HepG2 (cell line): ENCODE measurements at regions not wholly inside any gene's neighbourhood (a gene's known extent, or its start where the extent isn't known, plus 50 kb on each side); places are given as distances from the start of the nearest gene placed in this dataset.
A peak's percentile ranks its signal among the peaks of the same experiment; 100 is the strongest.

Experiments
- ATAC-seq: fragments of 200-7000 bp; cut with Tn5 transposase; 3 replicates; pipeline ENCODE4 v1.9.1; 2020; ENCODE audit warnings: mild to moderate bottlenecking, moderate library complexity
- BruUV-seq: library from RNA; stranded (reverse); fragments of 400-500 nt; replicated peaks from 2 replicates; lab custom pipeline; 2021; lab: Mats Ljungman, UMichigan
- CTCF ChIA-PET: fragments of 300-600 bp; formaldehyde crosslinking; extraction: SDS; loops from one replicate; lab custom pipeline; 2021; ENCODE audit warnings: low total read pairs, inconsistent platforms, low intra/inter-chr PET ratio; lab: Yijun Ruan, JAX
- POLR2A ChIA-PET: fragments of 350-600 bp; sonication (Branson Sonifier 250); formaldehyde crosslinking; loops from one replicate; lab custom pipeline; 2020; ENCODE audit warnings: antibody characterized with exemption, inconsistent platforms; lab: Yijun Ruan, JAX
- DNase-seq: peaks from one replicate; pipeline ENCODE4 v3.0.0-alpha.2; 2015; ENCODE audit warnings: low spot score
- FAIRE-seq: peaks from 3 replicates; lab custom pipeline; 2011; peaks lifted over from hg19 to GRCh38; lab: Jason Lieb, UNC
- H2AFZ ChIP-seq: one replicate; pipeline ENCODE4 v1.6.1; 2011; ENCODE audit warnings: low read length, inconsistent platforms
- H3K27ac ChIP-seq: fragments of 300-600 bp; 3 replicates; pipeline ENCODE4 v1.8.0; 2011; ENCODE audit warnings: mixed run types, mild to moderate bottlenecking, mixed read lengths, low read length, inconsistent platforms; ENCODE audit not compliant: insufficient read depth; ENCODE audit errors: extremely low read length
- H3K27me3 ChIP-seq, 2 experiments: fragments of 200-600 bp in 1 of 2; 2 replicates in 1 of 2; 3 replicates in 1 of 2; pipeline versions ENCODE4 v1.6.0 to v1.8.0; 2011; ENCODE audit warnings: low read length in 2 of 2, mild to moderate bottlenecking in 2 of 2, moderate library complexity in 2 of 2, inconsistent platforms in 1 of 2; ENCODE audit not compliant: insufficient read depth in 2 of 2, control insufficient read depth in 1 of 2
- H3K36me3 ChIP-seq, 2 experiments: fragments of 200-600 bp in 1 of 2; replicated peaks in 1 of 2; 2 replicates in 1 of 2; 3 replicates in 1 of 2; pipeline versions ENCODE4 v1.5.1 to v1.8.0; 2011; ENCODE audit warnings: low read length in 2 of 2, inconsistent platforms in 1 of 2; ENCODE audit not compliant: insufficient read depth in 2 of 2, control insufficient read depth in 1 of 2
- H3K4me1 ChIP-seq: 2 replicates; pipeline ENCODE4 v1.5.1; 2012; ENCODE audit warnings: low read length, inconsistent platforms; ENCODE audit not compliant: insufficient read depth
- H3K4me2 ChIP-seq: 2 replicates; pipeline ENCODE4 v1.6.0; 2011; ENCODE audit warnings: low read depth, low read length, inconsistent platforms
- H3K4me3 ChIP-seq, 3 experiments: fragments of 200-600 bp in 1 of 3; sonication (generic), shearing (Covaris generic) in 1 of 3; replicated peaks in 1 of 3; 2 replicates each; pipeline ENCODE4 v1.5.1; 2011 to 2016; ENCODE audit warnings: low read length in 3 of 3, inconsistent platforms in 2 of 3, low read depth in 2 of 3, mild to moderate bottlenecking in 2 of 3, control low read depth in 1 of 3, mixed read lengths in 1 of 3; ENCODE audit not compliant: insufficient read depth in 1 of 3
- H3K79me2 ChIP-seq: one replicate; pipeline ENCODE4 v1.6.1; 2011; ENCODE audit warnings: low read length, inconsistent platforms; ENCODE audit not compliant: insufficient read depth
- H3K9ac ChIP-seq: 2 replicates; pipeline ENCODE4 v1.6.0; 2011; ENCODE audit warnings: mild to moderate bottlenecking, low read depth, low read length, inconsistent platforms; ENCODE audit not compliant: insufficient read depth
- H3K9me3 ChIP-seq: 2 replicates; pipeline ENCODE4 v1.5.1; 2012; ENCODE audit warnings: mild to moderate bottlenecking, low read length
- H4K20me1 ChIP-seq: 2 replicates; pipeline ENCODE4 v1.6.0; 2011; ENCODE audit warnings: inconsistent platforms, mild to moderate bottlenecking, low read length, moderate library complexity; ENCODE audit not compliant: insufficient read depth
- CENPX ChIP-seq: sonication (generic); formaldehyde crosslinking; IDR thresholded peaks from 2 replicates; pipeline ENCODE4 v1.9.0; 2021; ENCODE audit warnings: mild to moderate bottlenecking, missing genetic modification reagents, moderate library complexity
- CHD4 ChIP-seq: fragments of 200-600 bp; sonication (generic); IDR thresholded peaks from 2 replicates; pipeline ENCODE4 v1.7.0; 2017; ENCODE audit warnings: mild to moderate bottlenecking, low read length, borderline replicate concordance
- GATA4 ChIP-seq: sonication (generic); IDR thresholded peaks from 2 replicates; pipeline ENCODE4 v1.6.1; 2016; ENCODE audit warnings: antibody characterized with exemption, low read depth, borderline replicate concordance
- HIVEP1 ChIP-seq: sonication (generic); formaldehyde crosslinking; IDR thresholded peaks from 2 replicates; pipeline ENCODE4 v1.4.0; 2020; ENCODE audit warnings: mild to moderate bottlenecking, missing genetic modification reagents
- NFRKB ChIP-seq: fragments of 450-650 bp; IDR thresholded peaks from 2 replicates; pipeline ENCODE4 v1.6.1; 2017
- NONO ChIP-seq, 2 experiments: fragments of 450-650 bp in 1 of 2; sonication (generic) in 1 of 2; formaldehyde crosslinking in 1 of 2; IDR thresholded peaks in 1 of 2; conservative IDR thresholded peaks in 1 of 2; 2 replicates each; pipeline versions ENCODE4 v1.6.1 to v1.8.0; 2017 to 2022; ENCODE audit warnings: mild to moderate bottlenecking in 1 of 2, missing genetic modification reagents in 1 of 2, moderate library complexity in 1 of 2
- SMC3 ChIP-seq: IDR thresholded peaks from 2 replicates; pipeline ENCODE4 v1.6.1; 2011; ENCODE audit warnings: low read length, improper control_type of control experiment
- STAG1 ChIP-seq: sonication (generic); formaldehyde crosslinking; IDR thresholded peaks from 2 replicates; pipeline ENCODE4 v1.4.0; 2020; ENCODE audit warnings: missing genetic modification reagents
- THAP11 ChIP-seq: IDR thresholded peaks from 2 replicates; pipeline ENCODE4 v1.6.1; 2016; ENCODE audit warnings: missing biosample characterization, missing genetic modification reagents
- THYN1 ChIP-seq: sonication (generic); formaldehyde crosslinking; IDR thresholded peaks from 2 replicates; pipeline ENCODE4 v1.8.1; 2023; ENCODE audit warnings: low read depth, mild to moderate bottlenecking, moderate library complexity, missing genetic modification reagents, borderline replicate concordance
- ZNF3 ChIP-seq: IDR thresholded peaks from 2 replicates; pipeline ENCODE4 v1.7.0; 2017; ENCODE audit warnings: inconsistent platforms
- ZNF34 ChIP-seq: sonication (generic); formaldehyde crosslinking; IDR thresholded peaks from 2 replicates; pipeline ENCODE4 v1.4.0; 2020; ENCODE audit warnings: mild to moderate bottlenecking, missing genetic modification reagents, borderline replicate concordance
- ZNF382 ChIP-seq: sonication (generic); formaldehyde crosslinking; IDR thresholded peaks from 2 replicates; pipeline ENCODE4 v1.5.0; 2020; ENCODE audit warnings: missing genetic modification reagents, mild to moderate bottlenecking, borderline replicate concordance
- ZNF772 ChIP-seq: sonication (generic); formaldehyde crosslinking; IDR thresholded peaks from 2 replicates; pipeline ENCODE4 v1.5.0; 2020; ENCODE audit warnings: mild to moderate bottlenecking, missing genetic modification reagents
- ZNF792 ChIP-seq: IDR thresholded peaks from 2 replicates; pipeline ENCODE4 v1.6.1; 2016
- WGBS: methylation state at CpG from one replicate; pipeline ENCODE4 v1.1.6; 2017; ENCODE audit warnings: low lambda C conversion rate; 5-methylcytosine and 5-hydroxymethylcytosine counted together
- in situ Hi-C: cut with HindIII; loops from 2 replicates; pipeline ENCODE4 v1.10.0; 2017; ENCODE audit warnings: low pct_unique_long_range_greater_than_20kb; ENCODE audit not compliant: extremely low pct_ligation_motif_present
- intact Hi-C: fragments of 100-400 bp; cut with micrococcal nuclease; formaldehyde crosslinking; loops from one replicate; pipeline ENCODE4 v1.10.0; 2022; ENCODE audit not compliant: unreplicated experiment
- TF ChIP-seq, protein P1 (sequence below): sonication (generic); formaldehyde crosslinking; IDR thresholded peaks from 2 replicates; pipeline ENCODE4 v1.4.0; 2020; ENCODE audit warnings: missing genetic modification reagents
- TF ChIP-seq, protein P2 (sequence below): sonication (generic); formaldehyde crosslinking; IDR thresholded peaks from 2 replicates; pipeline ENCODE4 v1.5.1; 2020; ENCODE audit warnings: mild to moderate bottlenecking, moderate library complexity, missing genetic modification reagents
- TF ChIP-seq, protein P3 (sequence below): sonication (generic); formaldehyde crosslinking; IDR thresholded peaks from 2 replicates; pipeline ENCODE4 v1.5.0; 2020; ENCODE audit warnings: mild to moderate bottlenecking, missing genetic modification reagents, moderate library complexity

DNA sequence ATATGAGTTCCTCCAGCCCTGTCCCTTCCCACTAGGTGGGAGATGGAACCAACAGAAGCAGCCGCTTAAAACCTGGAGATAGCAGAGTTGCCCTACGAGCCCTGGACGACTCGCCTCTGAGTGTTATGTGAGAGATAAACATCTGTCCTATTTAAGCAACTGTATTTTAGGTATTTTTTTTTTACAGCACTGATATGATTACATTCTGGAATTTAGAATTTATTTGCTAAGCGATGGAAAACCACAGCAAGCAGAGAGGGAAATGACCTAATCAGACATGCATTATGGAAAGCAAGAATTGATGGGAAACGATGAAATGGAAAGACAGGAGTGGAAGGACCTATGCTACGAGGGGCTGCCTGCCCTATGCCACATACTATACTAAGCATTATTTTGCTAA, 379.0 kb upstream of the IL12A start (continued):
- TF ChIP-seq NONO (IDR thresholded peaks at IDR 0.05) (no peak), NONO (CRISPR knock-in tag; conservative IDR thresholded peaks at IDR 0.05) (no peak), CENPX (no peak), ZNF382 (CRISPR knock-in tag) (no peak), ZNF792 (CRISPR knock-in tag) (no peak)

DNA sequence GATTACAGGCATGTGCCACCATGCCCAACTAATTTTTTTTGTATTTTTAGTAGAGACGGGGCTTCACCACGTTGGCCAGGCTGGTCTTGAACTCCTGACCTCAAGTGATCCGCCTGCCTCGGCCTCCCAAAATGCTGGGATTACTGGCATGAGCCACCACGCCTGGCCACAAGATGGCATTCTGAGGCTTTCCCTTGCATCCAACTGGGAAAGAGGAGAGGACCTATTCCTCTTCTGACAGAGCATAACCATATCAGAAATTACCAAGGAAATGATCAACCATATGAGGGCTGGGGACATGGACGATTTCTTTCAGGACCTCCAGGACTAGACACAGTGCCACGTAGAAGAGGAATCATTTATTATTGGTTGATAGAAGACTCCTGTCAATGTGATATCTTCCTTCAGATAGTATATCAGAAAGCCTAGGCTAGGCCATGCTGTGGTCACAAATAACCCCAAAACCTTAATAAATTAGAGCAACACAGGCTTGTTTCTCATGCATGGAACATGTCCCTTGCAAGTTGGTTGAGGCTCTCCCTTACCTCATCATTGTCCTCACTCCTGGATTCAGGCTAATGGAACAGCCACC, 372.3 kb upstream of the IL12A start:
- Histone ChIP-seq H3K4me1 (no peaks in the 10 kb centered on the region), H3K4me3 (no peak overlapping the region), H3K9me3 (no peaks in the 10 kb centered on the region), H3K36me3 (no peaks in the 10 kb centered on the region), H3K27ac (no peak overlapping the region), H3K79me2 (no peaks in the 10 kb centered on the region), H3K9ac (no peak overlapping the region), H3K4me2 (no peak overlapping the region), H2AFZ (no peak overlapping the region), H4K20me1 (no peaks in the 10 kb centered on the region), H3K27me3 (no peaks in the 10 kb centered on the region)
- in situ Hi-C loops (loop anchor here (5.0 kb wide), 1 partner anchor 191 kb away; no protein-coding TSS in a partner anchor), intact Hi-C loops (loop anchor here (1.0 kb wide), 1 partner anchor 189 kb away; no protein-coding TSS in a partner anchor)
- DNase-seq (no peak), FAIRE-seq (no peak), ATAC-seq (peak; percentile 57)
- WGBS: under 1% methylated on average over 7 of the region's 7 CpGs
- ChIA-PET POLR2A (no interaction called here), CTCF (interaction anchor here (1.7 kb wide), 1 partner anchor 189 kb away, joined by 14 read pairs; no protein-coding TSS in a partner anchor)
- BruUV-seq: no TSS peak
- TF ChIP-seq NFRKB: no peak
- no peak for TF ChIP-seq ZNF772
- TF ChIP-seq GATA4: no peak
- no peak for TF ChIP-seq ZNF34 (CRISPR knock-in tag)
- TF ChIP-seq, protein P1, sequence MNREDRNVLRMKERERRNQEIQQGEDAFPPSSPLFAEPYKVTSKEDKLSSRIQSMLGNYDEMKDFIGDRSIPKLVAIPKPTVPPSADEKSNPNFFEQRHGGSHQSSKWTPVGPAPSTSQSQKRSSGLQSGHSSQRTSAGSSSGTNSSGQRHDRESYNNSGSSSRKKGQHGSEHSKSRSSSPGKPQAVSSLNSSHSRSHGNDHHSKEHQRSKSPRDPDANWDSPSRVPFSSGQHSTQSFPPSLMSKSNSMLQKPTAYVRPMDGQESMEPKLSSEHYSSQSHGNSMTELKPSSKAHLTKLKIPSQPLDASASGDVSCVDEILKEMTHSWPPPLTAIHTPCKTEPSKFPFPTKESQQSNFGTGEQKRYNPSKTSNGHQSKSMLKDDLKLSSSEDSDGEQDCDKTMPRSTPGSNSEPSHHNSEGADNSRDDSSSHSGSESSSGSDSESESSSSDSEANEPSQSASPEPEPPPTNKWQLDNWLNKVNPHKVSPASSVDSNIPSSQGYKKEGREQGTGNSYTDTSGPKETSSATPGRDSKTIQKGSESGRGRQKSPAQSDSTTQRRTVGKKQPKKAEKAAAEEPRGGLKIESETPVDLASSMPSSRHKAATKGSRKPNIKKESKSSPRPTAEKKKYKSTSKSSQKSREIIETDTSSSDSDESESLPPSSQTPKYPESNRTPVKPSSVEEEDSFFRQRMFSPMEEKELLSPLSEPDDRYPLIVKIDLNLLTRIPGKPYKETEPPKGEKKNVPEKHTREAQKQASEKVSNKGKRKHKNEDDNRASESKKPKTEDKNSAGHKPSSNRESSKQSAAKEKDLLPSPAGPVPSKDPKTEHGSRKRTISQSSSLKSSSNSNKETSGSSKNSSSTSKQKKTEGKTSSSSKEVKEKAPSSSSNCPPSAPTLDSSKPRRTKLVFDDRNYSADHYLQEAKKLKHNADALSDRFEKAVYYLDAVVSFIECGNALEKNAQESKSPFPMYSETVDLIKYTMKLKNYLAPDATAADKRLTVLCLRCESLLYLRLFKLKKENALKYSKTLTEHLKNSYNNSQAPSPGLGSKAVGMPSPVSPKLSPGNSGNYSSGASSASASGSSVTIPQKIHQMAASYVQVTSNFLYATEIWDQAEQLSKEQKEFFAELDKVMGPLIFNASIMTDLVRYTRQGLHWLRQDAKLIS: no peak
- TF ChIP-seq, protein P2, sequence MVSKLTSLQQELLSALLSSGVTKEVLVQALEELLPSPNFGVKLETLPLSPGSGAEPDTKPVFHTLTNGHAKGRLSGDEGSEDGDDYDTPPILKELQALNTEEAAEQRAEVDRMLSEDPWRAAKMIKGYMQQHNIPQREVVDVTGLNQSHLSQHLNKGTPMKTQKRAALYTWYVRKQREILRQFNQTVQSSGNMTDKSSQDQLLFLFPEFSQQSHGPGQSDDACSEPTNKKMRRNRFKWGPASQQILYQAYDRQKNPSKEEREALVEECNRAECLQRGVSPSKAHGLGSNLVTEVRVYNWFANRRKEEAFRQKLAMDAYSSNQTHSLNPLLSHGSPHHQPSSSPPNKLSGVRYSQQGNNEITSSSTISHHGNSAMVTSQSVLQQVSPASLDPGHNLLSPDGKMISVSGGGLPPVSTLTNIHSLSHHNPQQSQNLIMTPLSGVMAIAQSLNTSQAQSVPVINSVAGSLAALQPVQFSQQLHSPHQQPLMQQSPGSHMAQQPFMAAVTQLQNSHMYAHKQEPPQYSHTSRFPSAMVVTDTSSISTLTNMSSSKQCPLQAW (CRISPR knock-in tag): no peak
- TF ChIP-seq THAP11: no peak
- TF ChIP-seq, protein P3, sequence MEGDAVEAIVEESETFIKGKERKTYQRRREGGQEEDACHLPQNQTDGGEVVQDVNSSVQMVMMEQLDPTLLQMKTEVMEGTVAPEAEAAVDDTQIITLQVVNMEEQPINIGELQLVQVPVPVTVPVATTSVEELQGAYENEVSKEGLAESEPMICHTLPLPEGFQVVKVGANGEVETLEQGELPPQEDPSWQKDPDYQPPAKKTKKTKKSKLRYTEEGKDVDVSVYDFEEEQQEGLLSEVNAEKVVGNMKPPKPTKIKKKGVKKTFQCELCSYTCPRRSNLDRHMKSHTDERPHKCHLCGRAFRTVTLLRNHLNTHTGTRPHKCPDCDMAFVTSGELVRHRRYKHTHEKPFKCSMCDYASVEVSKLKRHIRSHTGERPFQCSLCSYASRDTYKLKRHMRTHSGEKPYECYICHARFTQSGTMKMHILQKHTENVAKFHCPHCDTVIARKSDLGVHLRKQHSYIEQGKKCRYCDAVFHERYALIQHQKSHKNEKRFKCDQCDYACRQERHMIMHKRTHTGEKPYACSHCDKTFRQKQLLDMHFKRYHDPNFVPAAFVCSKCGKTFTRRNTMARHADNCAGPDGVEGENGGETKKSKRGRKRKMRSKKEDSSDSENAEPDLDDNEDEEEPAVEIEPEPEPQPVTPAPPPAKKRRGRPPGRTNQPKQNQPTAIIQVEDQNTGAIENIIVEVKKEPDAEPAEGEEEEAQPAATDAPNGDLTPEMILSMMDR (CRISPR knock-in tag): peak; percentile 72
- TF ChIP-seq THYN1: no peak
- TF ChIP-seq STAG1 (CRISPR knock-in tag): peak; percentile 72
- TF ChIP-seq CHD4: no peak
- TF ChIP-seq ZNF3 (CRISPR knock-in tag): no peak
- TF ChIP-seq SMC3: peak; percentile 41; the same call in 1 of the 2 replicates
- TF ChIP-seq HIVEP1 (CRISPR knock-in tag): no peak
